ENCODE measurements at regions not wholly inside any gene's neighbourhood (a gene's known extent, or its start where the extent isn't known, plus 50 kb on each side); places are given as distances from the start of the nearest gene placed in this dataset.

- Histone ChIP-seq H3K4me3 (no peak overlapping the region), H3K36me3 (no peaks in the 10 kb centered on the region), H3K9me3 (peaks cover 0 to 34% (median 0%) of the 10 kb centered on the region in 3 donors), H3K4me1 (no peaks in the 10 kb centered on the region), H3K27ac (no peak overlapping the region), H3K27me3 (no peaks in the 10 kb centered on the region)
- ATAC-seq: no peak
- no peak for TF ChIP-seq POLR2AphosphoS5 (IDR thresholded peaks at IDR 0.05)
- no peak for TF ChIP-seq EP300 (IDR thresholded peaks at IDR 0.05)
- WGBS, 2 donors (ENCODE audit: low coverage in 1 of 2): 45 to 48% methylated on average over 4 of the region's 4 CpGs
Measured at GRCh38 chr20:11521476-11522365, 396.0 kb upstream of the BTBD3 start.

DNA sequence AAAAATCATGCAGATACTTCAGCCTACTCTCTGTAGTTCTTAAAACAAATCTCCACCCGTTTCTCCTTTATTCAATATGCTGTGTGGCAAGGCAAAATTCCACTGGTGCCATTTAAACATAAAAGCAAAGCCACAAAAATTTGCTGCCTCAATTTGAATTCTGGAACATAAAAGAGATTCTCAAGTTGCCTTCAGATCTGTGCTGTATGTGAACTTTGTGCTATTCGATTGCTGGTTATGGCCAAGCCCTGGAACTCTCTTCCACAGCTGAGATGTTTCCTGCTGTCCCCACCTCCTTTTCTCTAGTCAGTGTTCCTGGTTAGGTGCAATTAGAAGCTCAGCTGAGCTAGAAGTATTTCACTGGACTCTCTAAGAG is 395.3 kb upstream of the BTBD3 start:
- ATAC-seq: no peak
- H3K9me3 ChIP-seq: peaks cover 0 to 34% (median 0%) of the 10 kb centered on the region in 3 donors
- no peak overlapping the region for H3K27ac ChIP-seq
- WGBS, 2 donors (ENCODE audit: low coverage in 1 of 2): 55 to 63% methylated on average over 1 to 2 of the region's 2 CpGs
- H3K27me3 ChIP-seq: no peaks in the 10 kb centered on the region
- no peaks in the 10 kb centered on the region for H3K4me1 ChIP-seq
- H3K36me3 ChIP-seq: no peaks in the 10 kb centered on the region
- no peak overlapping the region for H3K4me3 ChIP-seq
- no peak for TF ChIP-seq POLR2AphosphoS5 (IDR thresholded peaks at IDR 0.05)
- TF ChIP-seq POLR2A (IDR thresholded peaks at IDR 0.05): no peak
- TF ChIP-seq EP300 (IDR thresholded peaks at IDR 0.05): no peak
- TF ChIP-seq CTCF (IDR thresholded peaks at IDR 0.05): no peak

GRCh38 chr20:11529047-11529446 is 388.6 kb upstream of the BTBD3 start:
- ATAC-seq: no peak
- Histone ChIP-seq H3K4me1 (no peaks in the 10 kb centered on the region), H3K4me3 (no peak overlapping the region), H3K27ac (no peak overlapping the region), H3K36me3 (no peaks in the 10 kb centered on the region), H3K27me3 (no peaks in the 10 kb centered on the region), H3K9me3 (peaks cover 0 to 53% (median 0%) of the 10 kb centered on the region in 3 donors)
- WGBS, 2 donors (ENCODE audit: low coverage in 1 of 2): 93% methylated on average over 2 to 4 of the region's 4 CpGs
- TF ChIP-seq POLR2A (IDR thresholded peaks at IDR 0.05): no peak
- TF ChIP-seq POLR2AphosphoS5 (IDR thresholded peaks at IDR 0.05): no peak
- TF ChIP-seq EP300 (IDR thresholded peaks at IDR 0.05): no peak

GRCh38 chr20:11537032-11537431 is 380.7 kb upstream of the BTBD3 start:
- WGBS, 2 donors (ENCODE audit: low coverage in 1 of 2): 33 to 86% methylated on average over 1 to 2 of the region's 2 CpGs
- Histone ChIP-seq H3K27ac (no peak overlapping the region), H3K36me3 (no peaks in the 10 kb centered on the region), H3K9me3 (peaks cover 0 to 6% (median 0%) of the 10 kb centered on the region in 3 donors), H3K27me3 (no peaks in the 10 kb centered on the region), H3K4me1 (no peaks in the 10 kb centered on the region), H3K4me3 (no peak overlapping the region)
- no peak for ATAC-seq
- TF ChIP-seq EP300 (IDR thresholded peaks at IDR 0.05) (no peak), POLR2A (IDR thresholded peaks at IDR 0.05) (no peak), POLR2AphosphoS5 (IDR thresholded peaks at IDR 0.05) (no peak), CTCF (IDR thresholded peaks at IDR 0.05) (no peak)

- Histone ChIP-seq H3K27me3 (peaks cover 8% of the 10 kb centered on the region), H3K36me3 (no peaks in the 10 kb centered on the region), H3K27ac (no peak overlapping the region), H3K9me3 (no peaks in the 10 kb centered on the region), H3K4me3 (no peak overlapping the region), H3K4me1 (no peaks in the 10 kb centered on the region)
- TF ChIP-seq POLR2A (IDR thresholded peaks at IDR 0.05): no peak
- no peak for ATAC-seq
- 19 to 36% methylated on average over 3 to 4 of the region's 4 CpGs for WGBS, 2 donors (ENCODE audit: low coverage in 1 of 2)
Measured at GRCh38 chr20:11539450-11539849, 378.2 kb upstream of the BTBD3 start.

DNA sequence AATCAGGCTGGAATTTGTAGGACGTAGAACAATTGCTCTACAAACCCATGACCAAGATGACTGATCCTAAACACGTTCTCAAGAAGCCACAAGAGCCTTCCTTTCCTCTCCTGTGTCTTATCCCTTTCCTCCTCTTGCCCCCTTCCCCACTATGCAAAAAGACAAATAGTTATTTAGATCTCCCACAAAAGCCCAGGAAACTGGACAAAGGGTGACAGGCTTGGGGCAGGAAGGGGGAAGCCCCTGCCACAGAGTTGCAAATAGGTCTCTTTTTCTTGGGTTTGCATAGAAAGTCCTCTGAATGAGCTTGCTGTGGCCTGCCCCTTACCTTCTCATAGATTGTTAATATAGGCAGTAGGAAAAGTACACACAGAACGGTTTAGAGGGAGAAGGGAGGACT is 377.1 kb upstream of the BTBD3 start:
- no peaks in the 10 kb centered on the region for H3K4me1 ChIP-seq
- WGBS, 2 donors (ENCODE audit: low coverage in 1 of 2): 56 to 71% methylated on average over 1 to 3 of the region's 3 CpGs
- H3K4me3 ChIP-seq: no peak overlapping the region
- H3K9me3 ChIP-seq: no peaks in the 10 kb centered on the region
- no peaks in the 10 kb centered on the region for H3K36me3 ChIP-seq
- TF ChIP-seq POLR2AphosphoS5 (IDR thresholded peaks at IDR 0.05) (no peak), CTCF (IDR thresholded peaks at IDR 0.05) (no peak), POLR2A (IDR thresholded peaks at IDR 0.05) (no peak)
- peaks cover 14% of the 10 kb centered on the region for H3K27me3 ChIP-seq
- no peak for ATAC-seq
- no peak overlapping the region for H3K27ac ChIP-seq
